Anterior cingulate cortex (tissue), 58 donors: ENCODE measurements at regions not wholly inside any gene's neighbourhood (a gene's known extent, or its start where the extent isn't known, plus 50 kb on each side); places are given as distances from the start of the nearest gene placed in this dataset.
"Not testable (repeated sequence)": the region's sequence is repeated elsewhere in the genome, so short reads cannot be mapped to it uniquely, and the experiment has no call there.

Experiments used
- DNase-seq, 58 donors: peaks; one replicate each; lab custom pipeline; 2025; lab: John Stamatoyannopoulos, UW

- no peak for DNase-seq
Measured at GRCh38 chrX:42022158-42022557, 98.8 kb upstream of the CASK start.

GRCh38 chrX:42021058-42021457 lies 97.7 kb upstream of the CASK start:
- no peak for DNase-seq

GRCh38 chrX:42020225-42020624 lies 96.9 kb upstream of the CASK start:
- no peak for DNase-seq

- DNase-seq, result no peak
Measured at GRCh38 chrX:42017971-42018370, 94.6 kb upstream of the CASK start.

- DNase-seq, result no peak
Measured at GRCh38 chrX:42000836-42001235, 77.5 kb upstream of the CASK start.

- DNase-seq, result no peak
Measured at GRCh38 chrX:41984628-41985027, 61.3 kb upstream of the CASK start.

GRCh38 chrX:41982953-41983352 lies 59.6 kb upstream of the CASK start:
- DNase-seq, result no peak

GRCh38 chrX:41981481-41982013 lies 58.2 kb upstream of the CASK start:
- no peak for DNase-seq

- DNase-seq, result not testable (repeated sequence)
Measured at GRCh38 chrX:41974677-41975076, 51.3 kb upstream of the CASK start.

- no peak for DNase-seq
Measured at GRCh38 chrX:41973208-41973607, 49.9 kb upstream of the CASK start.
